Central memory CD8-positive, alpha-beta T cell (primary cell): ENCODE measurements at regions not wholly inside any gene's neighbourhood (a gene's known extent, or its start where the extent isn't known, plus 50 kb on each side); places are given as distances from the start of the nearest gene placed in this dataset.

Experiments used
- ATAC-seq: fragments of 150-1000 bp; cut with Tn5 transposase; replicated peaks from 2 replicates; pipeline ENCODE4 v1.10.0; 2022; ENCODE audit warnings: mild to moderate bottlenecking, moderate FRiP score, moderate number of reproducible peaks; ENCODE audit not compliant: poor library complexity, severe bottlenecking; ENCODE audit errors: extremely low read depth
- DNase-seq, 2 donors: peaks; one replicate each; pipeline ENCODE4 v3.0.0; 2021; ENCODE audit warnings: low spot score in 2 of 2
- H3K27ac Mint-ChIP-seq: one replicate; pipeline ENCODE4 v1.8.0; 2022; ENCODE audit warnings: low read depth, mild to moderate bottlenecking, moderate library complexity, mixed read lengths
- H3K27me3 Mint-ChIP-seq: one replicate; pipeline ENCODE4 v1.8.0; 2022; ENCODE audit warnings: mixed read lengths
- H3K36me3 Mint-ChIP-seq: one replicate; pipeline ENCODE4 v1.8.0; 2022; ENCODE audit warnings: mild to moderate bottlenecking, moderate library complexity, mixed read lengths; ENCODE audit not compliant: insufficient read depth
- H3K4me1 Mint-ChIP-seq: one replicate; pipeline ENCODE4 v1.8.0; 2022; ENCODE audit warnings: mixed read lengths
- H3K4me3 Mint-ChIP-seq: one replicate; pipeline ENCODE4 v1.8.0; 2022; ENCODE audit warnings: mild to moderate bottlenecking, moderate library complexity, mixed read lengths
- H3K9me3 Mint-ChIP-seq: one replicate; pipeline ENCODE4 v1.8.0; 2022; ENCODE audit warnings: mixed read lengths

GRCh38 chr2:236768393-236769140 is 198.9 kb downstream of the ACKR3 start:
- Mint-ChIP-seq H3K4me3 (no peak overlapping the region), H3K27me3 (peaks cover 63% of the 10 kb centered on the region), H3K9me3 (no peaks in the 10 kb centered on the region), H3K36me3 (no peaks in the 10 kb centered on the region), H3K4me1 (no peaks in the 10 kb centered on the region), H3K27ac (no peak overlapping the region)
- DNase-seq (no peak), ATAC-seq (no peak)

- Mint-ChIP-seq H3K4me3 (no peak overlapping the region), H3K36me3 (no peaks in the 10 kb centered on the region), H3K4me1 (no peaks in the 10 kb centered on the region), H3K9me3 (no peaks in the 10 kb centered on the region), H3K27ac (no peak overlapping the region), H3K27me3 (peaks cover 58% of the 10 kb centered on the region)
- ATAC-seq = no peak
- DNase-seq = no peak
These were observed 200.5 kb downstream of the ACKR3 start for GRCh38 chr2:236769981-236770671.

- no peak overlapping the region for H3K4me3 Mint-ChIP-seq
- no peak overlapping the region for H3K27ac Mint-ChIP-seq
- H3K4me1 Mint-ChIP-seq = no peaks in the 10 kb centered on the region
- no peak for DNase-seq
- H3K36me3 Mint-ChIP-seq = no peaks in the 10 kb centered on the region
- H3K27me3 Mint-ChIP-seq = peaks cover 36% of the 10 kb centered on the region
- no peak for ATAC-seq
- no peaks in the 10 kb centered on the region for H3K9me3 Mint-ChIP-seq
These were observed 202.7 kb downstream of the ACKR3 start for GRCh38 chr2:236772220-236772837.

- Mint-ChIP-seq H3K27me3 (peaks cover 31% of the 10 kb centered on the region), H3K36me3 (no peaks in the 10 kb centered on the region), H3K4me1 (no peaks in the 10 kb centered on the region), H3K27ac (no peak overlapping the region), H3K4me3 (no peak overlapping the region), H3K9me3 (no peaks in the 10 kb centered on the region)
- no peak for DNase-seq
- no peak for ATAC-seq
These were observed 203.6 kb downstream of the ACKR3 start for GRCh38 chr2:236773206-236773605.

- peak overlapping the region; percentile 13 for H3K27ac Mint-ChIP-seq
- DNase-seq (no peak), ATAC-seq (no peak)
- H3K36me3 Mint-ChIP-seq = no peaks in the 10 kb centered on the region
- no peak overlapping the region for H3K4me3 Mint-ChIP-seq
- no peaks in the 10 kb centered on the region for H3K9me3 Mint-ChIP-seq
- peaks cover 31% of the 10 kb centered on the region for H3K27me3 Mint-ChIP-seq
- no peaks in the 10 kb centered on the region for H3K4me1 Mint-ChIP-seq
These were observed 204.5 kb downstream of the ACKR3 start for GRCh38 chr2:236774171-236774570.

- Mint-ChIP-seq H3K9me3 (no peaks in the 10 kb centered on the region), H3K4me1 (no peaks in the 10 kb centered on the region), H3K27me3 (peaks cover 22% of the 10 kb centered on the region), H3K4me3 (no peak overlapping the region), H3K36me3 (no peaks in the 10 kb centered on the region), H3K27ac (no peak overlapping the region)
- DNase-seq = no peak
- no peak for ATAC-seq
These were observed 205.9 kb downstream of the ACKR3 start for GRCh38 chr2:236775511-236775910.

GRCh38 chr2:236776206-236776605 is 206.6 kb downstream of the ACKR3 start:
- ATAC-seq (no peak), DNase-seq (no peak)
- no peak overlapping the region for H3K4me3 Mint-ChIP-seq
- no peaks in the 10 kb centered on the region for H3K4me1 Mint-ChIP-seq
- H3K36me3 Mint-ChIP-seq = no peaks in the 10 kb centered on the region
- H3K9me3 Mint-ChIP-seq = no peaks in the 10 kb centered on the region
- H3K27ac Mint-ChIP-seq = no peak overlapping the region
- peaks cover 18% of the 10 kb centered on the region for H3K27me3 Mint-ChIP-seq

GRCh38 chr2:236776695-236777251 is 207.1 kb downstream of the ACKR3 start:
- no peak overlapping the region for H3K27ac Mint-ChIP-seq
- no peaks in the 10 kb centered on the region for H3K9me3 Mint-ChIP-seq
- no peaks in the 10 kb centered on the region for H3K36me3 Mint-ChIP-seq
- H3K4me3 Mint-ChIP-seq = no peak overlapping the region
- peaks cover 22% of the 10 kb centered on the region for H3K27me3 Mint-ChIP-seq
- no peaks in the 10 kb centered on the region for H3K4me1 Mint-ChIP-seq
- ATAC-seq (no peak), DNase-seq (no peak)

- no peak overlapping the region for H3K4me3 Mint-ChIP-seq
- peaks cover 29% of the 10 kb centered on the region for H3K27me3 Mint-ChIP-seq
- no peaks in the 10 kb centered on the region for H3K4me1 Mint-ChIP-seq
- no peaks in the 10 kb centered on the region for H3K9me3 Mint-ChIP-seq
- DNase-seq = no peak
- no peaks in the 10 kb centered on the region for H3K36me3 Mint-ChIP-seq
- no peak overlapping the region for H3K27ac Mint-ChIP-seq
- no peak for ATAC-seq
These were observed 207.8 kb downstream of the ACKR3 start for GRCh38 chr2:236777408-236777807.

- H3K9me3 Mint-ChIP-seq = no peaks in the 10 kb centered on the region
- peaks cover 68% of the 10 kb centered on the region for H3K27me3 Mint-ChIP-seq
- ATAC-seq = no peak
- no peaks in the 10 kb centered on the region for H3K4me1 Mint-ChIP-seq
- H3K27ac Mint-ChIP-seq = no peak overlapping the region
- no peak for DNase-seq
- H3K36me3 Mint-ChIP-seq = no peaks in the 10 kb centered on the region
- H3K4me3 Mint-ChIP-seq = no peak overlapping the region
These were observed 212.6 kb downstream of the ACKR3 start for GRCh38 chr2:236781933-236782816.

GRCh38 chr2:236782938-236783337 is 213.3 kb downstream of the ACKR3 start:
- H3K27me3 Mint-ChIP-seq = peaks cover 76% of the 10 kb centered on the region
- no peak overlapping the region for H3K27ac Mint-ChIP-seq
- no peaks in the 10 kb centered on the region for H3K36me3 Mint-ChIP-seq
- ATAC-seq (no peak), DNase-seq (no peak)
- H3K4me3 Mint-ChIP-seq = no peak overlapping the region
- no peaks in the 10 kb centered on the region for H3K9me3 Mint-ChIP-seq
- no peaks in the 10 kb centered on the region for H3K4me1 Mint-ChIP-seq

- ATAC-seq = no peak
- H3K27me3 Mint-ChIP-seq = peaks cover 79% of the 10 kb centered on the region
- DNase-seq = no peak
- no peaks in the 10 kb centered on the region for H3K36me3 Mint-ChIP-seq
- H3K9me3 Mint-ChIP-seq = no peaks in the 10 kb centered on the region
- no peaks in the 10 kb centered on the region for H3K4me1 Mint-ChIP-seq
- no peak overlapping the region for H3K4me3 Mint-ChIP-seq
- H3K27ac Mint-ChIP-seq = no peak overlapping the region
These were observed 213.9 kb downstream of the ACKR3 start for GRCh38 chr2:236783417-236784020.
